Mesenchymal stem cell (in vitro differentiated cells and primary cell): ENCODE measurements at regions not wholly inside any gene's neighbourhood (a gene's known extent, or its start where the extent isn't known, plus 50 kb on each side); places are given as distances from the start of the nearest gene placed in this dataset.

Experiments used
- DNase-seq: peaks from one replicate; pipeline ENCODE4 v3.0.0-alpha.2; 2013
- H2AFZ ChIP-seq: one replicate; pipeline ENCODE4 v1.6.1; 2013; ENCODE audit warnings: low read depth, mild to moderate bottlenecking, control low read depth, inconsistent platforms, low read length, moderate library complexity
- H2AK5ac ChIP-seq: 2 replicates; pipeline ENCODE4 v1.6.1; 2013; ENCODE audit warnings: low read length, moderate library complexity, mild to moderate bottlenecking, inconsistent platforms; ENCODE audit not compliant: severe bottlenecking
- H2BK120ac ChIP-seq: one replicate; pipeline ENCODE4 v1.6.1; 2013; ENCODE audit warnings: low read depth, mild to moderate bottlenecking, inconsistent platforms, low read length, moderate library complexity
- H2BK12ac ChIP-seq, 2 experiments: one replicate each; pipeline ENCODE4 v1.6.1; 2013; ENCODE audit warnings: inconsistent platforms in 2 of 2, low read length in 2 of 2, mild to moderate bottlenecking in 2 of 2, moderate library complexity in 2 of 2, control low read depth in 1 of 2
- H2BK15ac ChIP-seq: one replicate; pipeline ENCODE4 v1.6.1; 2013; ENCODE audit warnings: mild to moderate bottlenecking, low read depth, inconsistent platforms; ENCODE audit not compliant: poor library complexity, severe bottlenecking
- H2BK5ac ChIP-seq: 2 replicates; pipeline ENCODE4 v1.6.1; 2013; ENCODE audit warnings: low read depth, mild to moderate bottlenecking, low read length, control low read depth, inconsistent platforms; ENCODE audit not compliant: poor library complexity, severe bottlenecking
- H3K14ac ChIP-seq, 2 experiments: one replicate each; pipeline ENCODE4 v1.6.1; 2013; ENCODE audit warnings: inconsistent platforms in 2 of 2, low read length in 2 of 2, control low read depth in 1 of 2, mild to moderate bottlenecking in 1 of 2, moderate library complexity in 1 of 2
- H3K18ac ChIP-seq, 2 experiments: one replicate each; pipeline ENCODE4 v1.6.1; 2013; ENCODE audit warnings: inconsistent platforms in 2 of 2, low read length in 2 of 2, control low read depth in 1 of 2, low read depth in 1 of 2, mild to moderate bottlenecking in 1 of 2
- H3K23ac ChIP-seq, 2 experiments: one replicate each; pipeline ENCODE4 v1.6.1; 2013; ENCODE audit warnings: inconsistent platforms in 2 of 2, low read length in 2 of 2, mild to moderate bottlenecking in 2 of 2, moderate library complexity in 2 of 2, control low read depth in 1 of 2
- H3K27ac ChIP-seq: 2 replicates; pipeline ENCODE4 v1.5.1; 2013; ENCODE audit warnings: mild to moderate bottlenecking, moderate library complexity, low read length, control low read depth, inconsistent platforms; ENCODE audit not compliant: poor library complexity, severe bottlenecking
- H3K27me3 ChIP-seq, 2 experiments: 2 replicates each; pipeline versions ENCODE4 v1.6.1 to v1.7.0; 2013; ENCODE audit warnings: low read length in 2 of 2, mild to moderate bottlenecking in 2 of 2, moderate library complexity in 2 of 2, control low read depth in 1 of 2, inconsistent platforms in 1 of 2; ENCODE audit not compliant: control insufficient read depth in 1 of 2, insufficient read depth in 1 of 2
- H3K36me3 ChIP-seq, 2 experiments: 2 replicates each; pipeline versions ENCODE4 v1.6.1 to v1.7.0; 2013; ENCODE audit warnings: low read length in 2 of 2, control low read depth in 1 of 2, inconsistent platforms in 1 of 2, low read depth in 1 of 2, mild to moderate bottlenecking in 1 of 2; ENCODE audit not compliant: insufficient read depth in 2 of 2, control insufficient read depth in 1 of 2
- H3K4ac ChIP-seq, 2 experiments: one replicate each; pipeline ENCODE4 v1.6.1; 2013; ENCODE audit warnings: inconsistent platforms in 2 of 2, low read length in 2 of 2, mild to moderate bottlenecking in 2 of 2, moderate library complexity in 2 of 2, control low read depth in 1 of 2, low read depth in 1 of 2
- H3K4me1 ChIP-seq: 2 replicates; pipeline ENCODE4 v1.6.1; 2013; ENCODE audit warnings: low read depth, low read length, control low read depth; ENCODE audit not compliant: control insufficient read depth, insufficient read depth
- H3K4me2 ChIP-seq: 2 replicates; pipeline ENCODE4 v1.6.1; 2013; ENCODE audit warnings: low read length, mild to moderate bottlenecking, inconsistent platforms; ENCODE audit not compliant: poor library complexity, severe bottlenecking
- H3K4me3 ChIP-seq, 2 experiments: 2 replicates each; pipeline versions ENCODE4 v1.5.1 to v1.7.0; 2013; ENCODE audit warnings: low read length in 2 of 2, mild to moderate bottlenecking in 2 of 2, control low read depth in 1 of 2, low read depth in 1 of 2; ENCODE audit not compliant: insufficient read depth in 1 of 2
- H3K79me1 ChIP-seq: replicated peaks from 2 replicates; pipeline ENCODE4 v1.6.1; 2013; ENCODE audit warnings: mild to moderate bottlenecking, control low read depth, low read length, inconsistent platforms; ENCODE audit not compliant: poor library complexity, severe bottlenecking
- H3K9ac ChIP-seq: 2 replicates; pipeline ENCODE4 v1.7.0; 2013; ENCODE audit warnings: mild to moderate bottlenecking, low read length, moderate library complexity
- H3K9me3 ChIP-seq: 2 replicates; pipeline ENCODE4 v1.7.0; 2013; ENCODE audit warnings: mild to moderate bottlenecking, low read length; ENCODE audit not compliant: control insufficient read depth
- H4K8ac ChIP-seq: one replicate; pipeline ENCODE4 v1.6.1; 2013; ENCODE audit warnings: inconsistent platforms, mild to moderate bottlenecking, low read length, moderate library complexity
- H4K91ac ChIP-seq: one replicate; pipeline ENCODE4 v1.6.1; 2013; ENCODE audit warnings: mild to moderate bottlenecking, low read length, inconsistent platforms
- WGBS: methylation state at CpG from one replicate; pipeline ENCODE4 v1.1.7; 2013; ENCODE audit warnings: mixed read lengths; 5-methylcytosine and 5-hydroxymethylcytosine counted together

DNA sequence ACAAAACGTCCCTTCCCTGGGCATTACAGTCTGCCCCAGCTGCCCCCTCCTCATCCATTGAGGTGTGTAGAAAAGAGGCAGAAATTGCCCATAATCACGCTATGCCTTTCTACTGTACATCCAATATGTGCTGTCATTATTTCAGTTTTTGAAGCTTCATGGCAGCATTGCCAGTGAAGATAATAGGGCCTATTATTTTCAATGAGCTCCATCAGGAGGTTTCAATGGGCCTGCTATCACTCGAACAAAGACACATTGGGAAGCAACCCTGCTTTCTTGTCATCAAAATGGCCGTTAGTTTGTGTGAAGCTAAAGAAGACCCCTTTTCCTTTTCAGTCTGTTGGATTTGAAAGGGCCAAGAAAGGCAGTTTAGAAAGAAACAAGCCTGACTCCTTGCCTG is 653.8 kb downstream of the NOVA1 start:
- Histone ChIP-seq H3K14ac (no peak overlapping the region), H2BK5ac (no peak overlapping the region), H2AK5ac (no peak overlapping the region), H3K79me1 (no peaks in the 10 kb centered on the region), H2BK15ac (no peak overlapping the region), H4K91ac (no peak overlapping the region), H3K36me3 (no peaks in the 10 kb centered on the region), H3K4me2 (no peak overlapping the region), H3K23ac (no peak overlapping the region), H3K4ac (no peak overlapping the region), H2BK120ac (no peak overlapping the region), H3K4me3 (no peak overlapping the region), H3K9ac (no peak overlapping the region), H3K27me3 (no peaks in the 10 kb centered on the region), H2BK12ac (no peak overlapping the region), H4K8ac (no peak overlapping the region), H2AFZ (no peak overlapping the region), H3K27ac (no peak overlapping the region), H3K9me3 (no peaks in the 10 kb centered on the region), H3K4me1 (no peaks in the 10 kb centered on the region), H3K18ac (no peak overlapping the region)
- 72% methylated on average over 4 of the region's 4 CpGs for WGBS
- DNase-seq, result no peak

DNA sequence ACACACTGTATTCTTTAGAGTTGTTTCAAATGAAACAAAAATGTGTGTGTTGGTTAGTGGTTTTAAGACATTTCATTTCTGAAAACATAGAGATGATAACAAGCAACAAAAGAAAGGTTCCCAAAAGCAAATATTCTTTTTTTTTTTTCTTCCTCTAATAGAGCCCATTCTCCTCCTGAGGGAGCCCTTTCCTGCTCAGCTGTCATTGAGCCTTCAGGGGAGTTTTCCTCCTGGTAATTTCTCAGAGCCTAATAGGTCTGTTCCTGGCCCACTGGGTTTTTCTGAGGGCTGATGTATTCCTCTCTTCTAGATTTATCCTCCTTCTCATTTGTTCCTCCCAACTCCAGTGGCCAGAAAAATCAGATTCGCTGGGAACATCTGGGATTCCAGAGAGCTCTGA is 654.5 kb downstream of the NOVA1 start:
- H3K27me3 ChIP-seq, result no peaks in the 10 kb centered on the region
- H3K14ac ChIP-seq, result no peak overlapping the region
- H2AFZ ChIP-seq, result no peak overlapping the region
- 53% methylated on average over 1 of the region's 1 CpG for WGBS
- no peak overlapping the region for H3K4me2 ChIP-seq
- no peaks in the 10 kb centered on the region for H3K79me1 ChIP-seq
- no peak overlapping the region for H2BK15ac ChIP-seq
- no peak overlapping the region for H2BK5ac ChIP-seq
- H3K4me1 ChIP-seq, result no peaks in the 10 kb centered on the region
- H3K27ac ChIP-seq, result no peak overlapping the region
- no peaks in the 10 kb centered on the region for H3K36me3 ChIP-seq
- no peaks in the 10 kb centered on the region for H3K9me3 ChIP-seq
- H4K8ac ChIP-seq, result no peak overlapping the region
- H2AK5ac ChIP-seq, result no peak overlapping the region
- no peak overlapping the region for H3K23ac ChIP-seq
- no peak overlapping the region for H2BK120ac ChIP-seq
- no peak overlapping the region for H4K91ac ChIP-seq
- no peak overlapping the region for H2BK12ac ChIP-seq
- H3K18ac ChIP-seq, result no peak overlapping the region
- DNase-seq, result no peak
- no peak overlapping the region for H3K4ac ChIP-seq
- no peak overlapping the region for H3K4me3 ChIP-seq
- H3K9ac ChIP-seq, result no peak overlapping the region

DNA sequence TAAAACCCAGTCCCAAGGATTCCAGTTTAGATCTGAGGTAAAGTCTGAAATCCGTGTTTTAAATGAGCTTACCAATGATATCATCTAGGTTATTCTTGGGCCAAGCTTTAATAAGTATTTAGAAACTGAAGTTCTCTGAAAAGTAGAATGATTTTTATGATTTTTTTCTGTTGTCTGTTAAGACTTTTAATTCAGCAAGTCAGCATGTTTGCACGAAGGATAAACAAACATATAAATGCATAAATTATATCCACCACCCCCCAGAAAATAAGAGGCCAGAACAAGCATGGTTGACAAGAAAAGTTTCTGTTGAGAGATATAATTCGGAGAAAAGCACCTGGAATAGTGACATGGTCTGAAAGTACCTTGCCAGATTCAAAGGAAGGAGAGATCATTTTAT is 655.7 kb downstream of the NOVA1 start:
- WGBS, result 60% methylated on average over 2 of the region's 3 CpGs
- no peak overlapping the region for H3K4ac ChIP-seq
- no peak overlapping the region for H3K27ac ChIP-seq
- H3K79me1 ChIP-seq, result no peaks in the 10 kb centered on the region
- no peak overlapping the region for H3K9ac ChIP-seq
- no peaks in the 10 kb centered on the region for H3K9me3 ChIP-seq
- no peak overlapping the region for H2BK5ac ChIP-seq
- no peak overlapping the region for H3K23ac ChIP-seq
- H3K4me2 ChIP-seq, result no peak overlapping the region
- H3K4me3 ChIP-seq, result no peak overlapping the region
- no peak overlapping the region for H4K8ac ChIP-seq
- H2AK5ac ChIP-seq, result no peak overlapping the region
- no peaks in the 10 kb centered on the region for H3K27me3 ChIP-seq
- DNase-seq, result no peak
- no peak overlapping the region for H4K91ac ChIP-seq
- H2AFZ ChIP-seq, result no peak overlapping the region
- H3K36me3 ChIP-seq, result no peaks in the 10 kb centered on the region
- H2BK15ac ChIP-seq, result no peak overlapping the region
- H2BK12ac ChIP-seq, result no peak overlapping the region
- no peak overlapping the region for H3K18ac ChIP-seq
- H3K14ac ChIP-seq, result no peak overlapping the region
- no peaks in the 10 kb centered on the region for H3K4me1 ChIP-seq
- no peak overlapping the region for H2BK120ac ChIP-seq

DNA sequence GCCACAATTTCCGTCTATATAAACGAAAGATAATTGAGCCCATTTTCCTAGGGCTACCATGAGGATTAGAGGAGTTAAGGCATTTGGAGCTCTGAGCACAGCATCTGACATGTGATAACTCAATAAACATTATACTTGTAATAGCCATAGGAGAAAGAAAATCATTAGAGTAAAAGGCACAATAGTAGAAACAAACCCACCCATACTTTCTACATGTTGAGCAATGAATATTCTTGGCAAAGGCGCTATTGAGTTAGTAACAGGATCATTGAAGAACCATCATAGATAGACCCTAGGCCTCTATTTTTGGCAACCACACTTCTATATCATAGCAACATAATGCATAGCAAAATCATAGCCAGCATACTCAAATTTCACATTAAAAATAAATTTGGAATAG is 664.1 kb downstream of the NOVA1 start:
- H3K18ac ChIP-seq, result no peak overlapping the region
- no peaks in the 10 kb centered on the region for H3K4me1 ChIP-seq
- H3K27ac ChIP-seq, result no peak overlapping the region
- H2AK5ac ChIP-seq, result no peak overlapping the region
- H4K8ac ChIP-seq, result no peak overlapping the region
- no peaks in the 10 kb centered on the region for H3K9me3 ChIP-seq
- H2BK5ac ChIP-seq, result no peak overlapping the region
- no peak overlapping the region for H3K14ac ChIP-seq
- no peak overlapping the region for H2BK120ac ChIP-seq
- H3K4ac ChIP-seq, result no peak overlapping the region
- H2BK12ac ChIP-seq, result no peak overlapping the region
- H3K79me1 ChIP-seq, result no peaks in the 10 kb centered on the region
- no peak overlapping the region for H4K91ac ChIP-seq
- no peaks in the 10 kb centered on the region for H3K36me3 ChIP-seq
- DNase-seq, result no peak
- H3K9ac ChIP-seq, result no peak overlapping the region
- no peak overlapping the region for H2BK15ac ChIP-seq
- H3K27me3 ChIP-seq, result no peaks in the 10 kb centered on the region
- no peak overlapping the region for H3K4me2 ChIP-seq
- H2AFZ ChIP-seq, result no peak overlapping the region
- H3K4me3 ChIP-seq, result no peak overlapping the region
- H3K23ac ChIP-seq, result no peak overlapping the region
- WGBS, result 92% methylated on average over 1 of the region's 3 CpGs
